CD4-positive, alpha-beta T cell treated with Interferon gamma for 1 hour (primary cell): ENCODE measurements at regions not wholly inside any gene's neighbourhood (a gene's known extent, or its start where the extent isn't known, plus 50 kb on each side); places are given as distances from the start of the nearest gene placed in this dataset.
"Not testable (repeated sequence)": the region's sequence is repeated elsewhere in the genome, so short reads cannot be mapped to it uniquely, and the experiment has no call there.

Source experiments
- DNase-seq: peaks from one replicate; pipeline ENCODE4 v3.0.0-alpha.2; 2020

DNA sequence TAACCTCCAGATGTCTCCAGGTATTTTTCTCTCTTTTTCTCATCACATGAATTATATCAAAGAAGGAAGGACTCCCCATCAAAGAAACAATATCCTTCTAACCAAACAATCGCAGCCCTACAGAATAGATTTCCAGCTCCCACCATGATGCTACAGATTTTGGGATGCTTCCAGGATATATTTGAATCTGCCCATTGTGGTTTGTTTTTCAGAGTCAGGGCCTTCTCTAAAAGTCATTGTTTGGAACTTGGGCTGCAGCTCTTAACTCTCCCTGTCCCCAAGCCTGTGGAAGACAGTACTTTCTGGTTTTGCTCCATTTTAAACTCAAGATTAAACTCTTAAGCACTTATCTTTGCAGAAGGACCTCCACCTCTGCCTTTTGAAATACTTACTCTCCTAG lies 223.2 kb downstream of the PMAIP1 start:
- no peak for DNase-seq

DNA sequence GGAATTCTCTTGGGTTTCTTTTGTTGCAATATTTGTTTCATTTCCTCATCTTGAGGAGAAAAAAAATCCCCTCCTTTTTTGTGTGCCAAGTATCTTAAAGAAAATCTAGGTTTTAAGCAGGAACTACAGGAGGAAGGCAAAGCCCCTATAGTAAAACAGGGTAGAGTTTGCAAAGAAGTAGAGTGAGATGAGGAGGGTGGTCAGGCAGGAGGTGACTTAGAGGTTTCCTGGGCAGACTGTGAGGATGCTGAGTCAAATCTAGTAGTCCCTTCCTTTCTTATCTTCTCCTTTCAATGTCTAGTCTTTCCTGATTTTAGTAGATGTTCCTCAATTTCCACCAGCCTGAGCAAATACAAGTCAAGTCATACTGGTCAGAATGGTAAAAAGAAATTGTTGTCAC lies 222.5 kb downstream of the PMAIP1 start:
- DNase-seq, result no peak

DNA sequence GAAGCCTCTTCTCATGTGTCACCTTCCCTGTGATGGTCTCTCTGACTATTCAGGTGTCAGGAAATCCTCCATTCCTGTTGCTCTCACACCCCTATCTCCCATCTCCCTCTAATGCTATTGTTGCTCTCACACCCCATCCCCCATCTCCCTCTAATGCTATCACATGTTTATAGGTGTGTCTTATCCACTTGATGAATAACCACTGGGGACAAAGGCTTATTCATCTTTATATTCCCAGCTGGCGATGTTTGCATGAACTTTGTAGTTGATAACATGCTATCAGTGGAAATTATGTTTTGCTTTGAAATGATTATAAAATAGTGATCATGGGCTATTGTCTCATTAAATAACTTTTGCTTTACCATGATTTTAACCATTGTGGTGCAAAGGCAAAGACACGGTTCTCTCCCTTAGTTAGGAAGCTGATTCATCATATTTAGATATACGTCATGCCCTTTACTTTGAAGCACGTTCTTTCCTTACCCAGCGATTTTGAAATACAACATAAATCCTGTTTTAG lies 220.5 kb downstream of the PMAIP1 start:
- DNase-seq, result no peak

DNA sequence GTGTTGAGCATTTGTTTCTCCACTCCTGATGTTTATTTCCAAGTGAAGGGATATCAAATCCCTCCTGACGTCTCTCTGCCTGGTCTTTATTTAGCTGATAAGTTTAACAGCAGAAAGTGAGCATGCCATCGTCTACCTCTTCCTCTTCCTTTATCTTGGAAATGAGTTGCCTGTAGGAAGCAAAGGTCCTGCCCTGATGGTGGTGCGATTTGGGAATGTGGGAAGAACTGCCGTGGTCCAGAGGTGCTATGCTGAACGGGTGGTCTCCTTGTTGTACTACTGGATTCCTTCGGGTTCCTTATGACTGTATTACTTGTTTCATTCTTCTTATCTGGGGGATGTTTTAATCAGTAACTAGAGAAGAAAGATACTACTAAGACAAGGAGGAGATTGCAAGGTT lies 217.5 kb downstream of the PMAIP1 start:
- no peak for DNase-seq

DNA sequence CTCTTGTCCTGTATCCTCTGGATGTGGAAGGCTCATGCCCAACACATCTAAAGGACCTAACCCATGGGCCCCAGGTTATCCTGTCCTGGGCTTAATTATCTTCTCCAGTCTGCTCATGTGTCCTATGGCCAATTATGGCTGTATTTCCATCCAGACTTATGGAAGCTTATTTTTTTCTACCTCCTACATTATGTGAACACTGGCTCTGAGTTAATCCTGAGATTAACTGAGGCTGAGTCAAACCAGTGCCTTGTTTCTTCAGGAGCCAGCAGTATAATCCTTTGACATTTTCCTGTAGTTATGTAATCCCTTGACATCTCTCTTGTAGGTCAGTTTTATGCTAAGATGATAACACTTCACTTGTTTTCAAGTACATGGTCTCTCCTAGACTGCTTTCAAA lies 213.6 kb downstream of the PMAIP1 start:
- no peak for DNase-seq

DNA sequence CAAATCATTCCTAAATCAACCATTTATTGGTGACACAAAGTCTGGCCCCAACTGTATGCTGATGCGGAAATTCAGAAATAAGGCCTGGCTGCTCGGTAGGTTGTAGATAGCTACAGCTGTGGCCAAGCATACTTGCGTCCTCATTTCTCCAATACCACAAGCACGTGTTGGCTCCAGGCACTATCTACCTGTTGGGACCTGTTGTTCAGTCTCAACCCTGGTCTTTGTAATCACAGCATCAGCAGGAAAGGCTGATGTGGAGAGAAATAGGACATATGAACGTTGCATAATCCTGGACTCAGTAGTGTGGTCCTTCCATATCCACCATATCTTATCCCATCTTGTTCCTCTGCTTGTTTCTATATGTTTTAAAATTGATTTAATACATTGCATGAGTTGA lies 212.6 kb downstream of the PMAIP1 start:
- no peak for DNase-seq

DNA sequence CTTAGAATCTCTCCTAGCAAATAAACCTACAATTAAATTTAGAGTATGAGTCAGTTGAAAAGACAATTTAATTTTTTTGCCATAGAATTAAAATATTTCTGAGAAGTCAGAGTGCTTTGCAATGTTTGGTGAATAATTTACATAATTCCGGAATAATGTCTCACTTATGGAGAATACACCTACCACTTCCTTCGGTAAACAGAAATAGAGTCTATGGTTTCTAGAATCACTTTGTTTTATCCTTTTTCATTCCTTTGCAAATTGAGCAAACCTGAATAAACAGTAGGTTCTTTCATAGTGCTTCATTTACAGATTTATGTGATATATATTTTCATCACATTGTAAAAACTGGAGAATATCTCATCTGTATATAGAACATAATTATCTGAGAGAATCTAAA lies 211.7 kb downstream of the PMAIP1 start:
- DNase-seq, result no peak

DNA sequence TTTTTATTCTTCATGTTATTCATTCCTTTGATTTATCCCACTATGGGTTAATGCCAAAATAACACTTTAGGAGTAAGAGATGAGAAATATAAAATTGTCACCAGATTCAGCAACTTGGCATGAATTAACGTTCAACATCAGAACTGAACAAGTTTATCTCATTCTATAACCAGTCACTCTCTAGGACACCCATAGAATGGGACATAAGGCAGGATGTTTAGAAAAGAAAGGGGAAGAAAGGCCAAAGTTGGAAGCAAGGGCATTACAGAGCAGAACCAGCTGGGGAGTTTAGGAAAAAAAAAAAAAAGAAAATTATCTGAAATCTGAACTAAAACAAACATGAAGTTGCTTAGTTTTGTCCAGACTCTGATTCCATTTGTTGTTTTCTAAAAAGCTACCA lies 211.0 kb downstream of the PMAIP1 start:
- DNase-seq, result no peak

DNA sequence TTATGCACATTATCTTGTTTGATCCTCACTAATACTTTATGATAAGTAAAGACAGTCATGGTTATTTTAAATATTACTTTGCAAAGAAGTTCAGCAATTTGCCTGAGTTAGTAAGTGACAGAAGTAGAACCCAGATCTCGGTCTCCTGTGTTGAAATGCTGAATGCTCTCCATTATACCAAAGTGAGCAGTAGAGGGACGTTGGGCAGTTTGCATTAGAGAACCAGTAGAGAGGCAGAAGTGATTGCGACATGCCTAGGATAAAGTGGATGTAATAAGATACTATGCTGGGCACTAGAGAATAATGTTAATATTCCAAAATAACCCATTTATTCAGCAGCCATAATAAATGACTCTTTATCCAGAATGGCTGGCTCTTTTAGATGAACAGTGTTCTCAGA lies 201.0 kb downstream of the PMAIP1 start:
- no peak for DNase-seq

DNA sequence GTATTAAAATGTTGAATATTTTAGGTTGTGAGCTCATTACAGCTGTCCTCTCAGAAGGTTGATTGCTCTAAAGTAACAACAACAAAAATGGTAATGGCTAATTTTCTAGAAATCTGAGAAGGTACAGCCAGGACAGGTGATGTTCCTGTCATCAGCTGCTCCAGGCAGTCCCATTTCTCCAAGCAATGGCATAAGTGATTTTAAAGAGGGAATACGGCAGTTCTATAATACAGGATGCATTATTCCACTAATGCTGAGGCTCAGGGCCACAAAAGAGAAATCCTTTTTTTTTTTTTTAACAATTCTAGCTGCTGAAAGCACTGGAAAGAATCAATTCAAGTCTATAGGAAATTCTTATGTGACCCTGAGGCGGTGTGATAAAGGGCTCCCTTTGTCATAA lies 199.9 kb downstream of the PMAIP1 start:
- DNase-seq, result no peak

DNA sequence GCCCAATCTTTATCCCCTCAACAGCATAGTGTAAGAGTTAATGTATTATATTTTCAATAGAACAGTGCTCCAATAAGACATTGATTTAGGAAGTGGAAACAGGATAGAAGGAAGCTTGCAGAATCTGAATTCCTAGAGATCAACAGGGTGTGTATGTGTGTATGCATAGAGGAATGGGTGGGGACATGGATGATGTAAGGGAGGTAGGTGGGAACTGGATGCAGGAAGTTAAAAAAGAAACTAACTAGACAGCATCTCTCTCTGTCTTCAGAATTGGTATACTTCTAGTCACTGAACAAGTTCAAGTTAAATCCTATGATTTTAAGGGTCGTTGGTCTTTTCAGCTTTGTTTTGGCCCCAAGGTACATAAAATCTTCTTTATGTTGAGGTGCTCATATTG lies 196.6 kb downstream of the PMAIP1 start:
- no peak for DNase-seq

DNA sequence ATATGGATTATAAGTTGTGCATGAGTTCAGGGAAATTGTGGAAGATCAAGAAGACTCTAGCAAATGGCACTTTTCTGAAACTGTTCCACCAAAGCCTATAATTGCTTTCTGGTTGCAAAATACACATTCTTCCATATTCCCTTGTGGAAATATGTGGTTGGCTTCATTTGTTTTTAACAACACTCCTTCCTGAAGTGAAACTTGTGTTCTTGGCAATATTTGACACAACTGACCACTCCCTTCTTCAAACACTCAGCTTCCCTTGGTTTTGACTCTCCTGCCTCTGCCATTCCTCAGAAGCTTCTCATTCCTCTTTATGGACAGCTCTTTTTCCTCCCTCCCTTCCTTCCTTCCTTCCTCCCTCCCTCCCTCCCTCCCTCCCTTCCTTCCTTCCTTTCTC lies 192.3 kb downstream of the PMAIP1 start:
- no peak for DNase-seq

DNA sequence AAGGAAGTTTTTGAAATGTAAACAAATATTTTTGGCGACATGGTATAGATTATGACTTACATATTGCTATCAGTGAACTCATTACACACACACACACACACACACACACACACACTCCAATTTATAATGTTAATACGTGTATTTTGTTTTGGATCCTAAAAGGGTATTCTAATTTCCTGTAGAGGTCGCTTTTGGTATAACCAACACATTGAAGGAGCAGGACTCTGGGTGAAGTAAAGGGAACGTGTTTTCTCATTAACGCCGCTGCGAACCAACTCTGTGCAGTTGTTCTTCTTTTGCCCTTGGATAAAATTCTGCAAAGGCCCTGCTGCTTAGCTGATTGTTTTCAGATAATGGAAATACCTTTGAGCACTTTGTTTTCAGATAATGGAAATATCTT lies 190.4 kb downstream of the PMAIP1 start:
- DNase-seq, result no peak

DNA sequence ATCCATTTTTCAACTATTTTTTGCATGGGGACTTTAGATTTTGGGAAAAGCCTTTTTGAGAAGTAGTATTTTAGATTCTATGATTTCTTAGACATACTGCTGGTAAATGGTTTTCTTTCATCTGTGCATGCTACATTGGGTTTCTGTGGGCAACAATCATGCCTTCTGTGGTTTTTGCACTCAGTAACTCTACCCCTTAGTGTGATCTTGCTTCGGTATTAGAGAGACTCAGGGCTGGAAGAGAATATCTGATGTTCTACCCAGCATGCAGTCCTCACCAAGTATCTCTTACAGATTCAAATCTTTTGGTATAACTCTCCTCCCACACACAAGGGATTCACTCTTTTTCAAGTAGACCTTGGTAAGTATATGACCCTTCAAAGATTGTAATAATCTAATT lies 183.0 kb downstream of the PMAIP1 start:
- DNase-seq, result no peak

DNA sequence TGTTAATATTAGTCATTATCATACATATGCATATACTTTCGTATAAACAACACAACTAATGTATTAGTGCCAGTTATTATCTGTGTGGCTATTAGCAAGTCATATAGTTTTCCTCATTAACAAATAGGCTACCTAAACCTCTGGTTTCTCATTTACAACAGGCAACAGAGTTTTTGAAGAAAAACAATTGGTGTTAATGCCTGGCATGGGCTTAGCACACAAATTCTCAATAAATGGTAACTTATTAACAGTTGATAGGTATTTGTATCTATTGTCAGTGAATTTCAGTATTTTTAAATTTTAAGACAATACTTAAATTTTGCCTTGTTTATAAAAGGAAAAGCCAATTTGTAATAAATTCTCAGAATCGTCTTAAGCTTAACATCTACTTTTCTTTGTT lies 182.5 kb downstream of the PMAIP1 start:
- DNase-seq, result no peak

DNA sequence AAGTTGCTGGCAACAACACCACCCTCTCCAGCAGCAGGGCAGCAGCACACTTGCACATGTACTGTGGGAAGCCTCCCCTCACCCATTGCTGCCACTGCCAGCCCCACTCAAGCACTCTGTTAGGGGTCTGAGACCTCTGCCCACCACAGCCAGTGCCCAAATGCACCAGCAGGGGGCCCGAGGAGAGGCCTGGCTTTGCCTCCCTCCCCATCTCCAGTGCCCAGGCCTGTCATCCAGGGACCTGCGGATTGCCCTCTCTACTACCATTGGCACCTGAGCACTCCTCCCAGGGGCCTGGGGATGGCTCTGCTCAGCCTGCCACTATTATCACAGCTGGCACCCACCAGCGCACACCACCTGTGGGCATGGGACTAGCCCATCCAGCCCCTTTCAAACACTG lies 175.7 kb downstream of the PMAIP1 start:
- DNase-seq, result no peak

DNA sequence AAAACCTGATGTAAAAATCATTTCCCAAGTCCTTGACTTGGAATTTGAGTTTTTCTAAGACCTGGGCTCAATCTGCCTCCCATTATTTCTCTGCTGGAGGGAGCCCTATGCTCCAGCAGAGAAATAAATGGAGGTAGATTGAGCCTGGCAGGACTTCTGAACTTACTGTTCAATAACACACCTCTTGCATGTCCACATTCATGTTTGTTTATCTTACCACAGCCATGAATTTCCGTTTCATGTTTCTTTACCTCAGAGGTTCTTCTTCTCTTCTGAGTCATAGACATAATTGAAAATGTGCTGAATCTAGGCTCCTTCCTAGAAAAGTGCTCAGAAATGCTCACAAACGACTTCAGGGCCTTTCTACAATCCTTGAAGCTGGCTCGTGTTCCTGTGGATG lies 170.8 kb downstream of the PMAIP1 start:
- DNase-seq, result no peak

DNA sequence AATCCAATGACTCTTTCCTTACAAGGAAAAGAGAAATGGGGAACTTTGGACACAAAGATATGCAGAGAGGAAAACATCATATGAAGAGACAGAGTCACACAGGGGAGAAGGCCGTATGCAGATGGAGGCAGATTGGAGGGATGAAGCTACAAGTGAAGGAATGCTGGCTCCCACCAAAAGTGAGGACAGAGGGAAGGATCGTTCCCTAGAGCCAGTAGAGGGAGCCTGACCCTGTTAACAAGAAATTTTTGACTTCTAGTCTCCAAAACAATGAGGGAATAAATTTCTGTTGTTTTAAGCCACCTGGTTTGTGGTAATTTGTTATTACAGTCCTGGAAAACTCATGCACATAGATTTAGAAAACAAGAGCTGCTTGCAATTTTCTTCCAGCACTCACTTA lies 169.3 kb downstream of the PMAIP1 start:
- DNase-seq, result no peak

DNA sequence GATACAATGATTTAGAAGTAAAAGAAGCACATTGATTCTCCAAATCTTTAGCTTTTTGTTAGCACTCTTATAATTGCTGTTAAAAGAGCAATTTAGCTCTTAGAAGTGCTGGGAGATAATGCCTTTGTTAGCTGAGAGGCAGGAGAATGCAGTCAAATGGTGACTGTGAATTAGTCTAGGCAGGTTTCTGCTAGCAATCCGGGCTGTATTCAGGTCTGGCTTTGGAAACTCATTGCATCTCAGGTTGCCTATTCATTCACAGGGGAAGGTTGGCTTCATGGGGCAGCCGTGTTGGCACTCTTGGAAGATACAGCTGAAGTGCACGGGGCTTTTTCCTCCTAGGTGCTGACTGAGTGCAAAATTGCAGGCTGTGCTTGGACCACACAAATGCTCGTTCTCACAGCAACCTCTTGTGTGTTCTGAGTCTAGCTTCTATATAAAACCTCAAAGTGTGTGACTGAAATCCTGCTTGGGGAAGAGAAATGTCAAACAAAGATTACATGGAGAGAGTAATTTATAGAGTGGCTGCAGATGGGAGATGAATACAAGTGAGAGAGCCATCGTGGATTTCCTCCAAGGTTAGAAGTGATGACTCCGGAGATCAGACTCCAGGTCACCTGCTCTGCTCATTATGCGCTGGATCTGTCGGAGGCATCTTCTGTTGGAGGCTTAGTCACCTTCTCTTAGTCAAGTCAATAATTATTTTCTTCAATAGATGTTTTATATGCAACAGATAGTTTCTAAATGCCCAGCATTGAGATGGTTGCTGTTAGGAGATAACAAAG lies 167.8 kb downstream of the PMAIP1 start:
- DNase-seq, result no peak

DNA sequence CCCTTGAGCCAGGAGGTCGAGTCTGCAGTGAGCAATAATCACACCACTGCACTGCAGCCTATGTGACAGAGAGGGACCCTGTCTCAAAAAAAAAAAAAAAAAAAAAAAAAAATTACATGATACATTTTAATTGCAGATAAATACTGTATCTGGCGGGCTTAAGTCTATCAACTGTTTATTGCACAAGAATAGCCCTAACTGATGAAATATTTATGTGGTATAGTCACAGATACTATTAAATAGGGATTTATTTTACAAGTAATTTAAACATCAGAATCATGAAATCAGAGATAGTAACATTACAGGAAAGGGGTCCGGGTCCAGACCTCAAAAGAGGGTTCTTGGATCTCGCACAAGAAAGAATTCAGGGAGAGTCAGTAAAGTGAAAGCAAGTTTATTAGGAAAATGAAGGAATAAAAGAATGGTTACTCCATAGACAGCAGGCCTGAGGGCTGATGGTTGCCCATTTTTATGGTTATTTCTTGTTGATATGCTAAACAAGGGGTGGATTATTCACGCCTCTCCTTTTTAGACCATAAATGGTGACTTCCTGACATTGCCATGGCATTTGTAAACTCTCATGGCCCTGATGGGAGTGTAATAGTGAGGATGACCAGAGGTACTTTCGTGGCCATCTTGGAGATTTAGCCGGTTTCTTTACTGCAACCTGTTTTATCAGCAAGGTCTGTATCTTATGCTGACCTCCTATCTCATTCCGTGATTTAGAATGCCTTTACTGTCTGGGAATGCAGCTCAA lies 166.6 kb downstream of the PMAIP1 start:
- no peak for DNase-seq

DNA sequence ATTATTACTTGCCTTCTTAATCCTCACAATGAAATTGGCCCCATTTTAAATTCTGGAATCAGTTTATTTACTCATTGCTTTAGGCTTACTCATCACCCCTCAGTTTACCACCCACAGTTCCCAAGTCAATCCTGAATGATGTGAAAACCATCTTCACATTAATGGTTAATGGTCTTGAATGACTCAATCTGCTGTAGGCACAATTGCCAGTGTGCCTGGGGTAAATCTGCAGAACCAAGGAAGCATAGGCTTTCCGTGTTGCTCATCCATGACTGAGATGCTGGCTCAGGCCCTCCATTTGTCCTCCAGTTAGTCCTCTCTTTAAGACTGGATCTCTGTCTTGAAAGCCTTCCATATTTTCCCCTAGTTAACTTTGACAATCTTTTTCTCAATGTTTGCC lies 164.5 kb downstream of the PMAIP1 start:
- no peak for DNase-seq

DNA sequence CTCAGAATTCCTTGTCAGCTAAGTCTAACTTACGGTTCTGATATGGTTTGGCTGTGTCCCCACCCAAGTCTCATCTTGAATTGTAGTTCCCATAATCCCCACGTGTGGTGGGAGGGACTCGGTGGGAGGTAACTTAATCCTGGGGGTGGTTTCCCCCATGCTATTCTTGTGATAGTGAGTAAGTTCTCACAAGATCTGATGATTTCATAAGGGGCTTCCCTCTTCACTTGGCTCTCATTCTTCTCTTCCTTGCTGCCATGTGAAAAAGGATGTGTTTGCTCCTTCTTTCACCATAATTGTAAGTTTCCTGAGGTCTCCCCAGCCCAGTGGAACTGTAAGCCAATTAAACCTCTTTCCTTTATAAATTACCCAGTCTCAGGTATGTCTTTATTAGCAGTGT lies 163.0 kb downstream of the PMAIP1 start:
- DNase-seq, result not testable (repeated sequence)

DNA sequence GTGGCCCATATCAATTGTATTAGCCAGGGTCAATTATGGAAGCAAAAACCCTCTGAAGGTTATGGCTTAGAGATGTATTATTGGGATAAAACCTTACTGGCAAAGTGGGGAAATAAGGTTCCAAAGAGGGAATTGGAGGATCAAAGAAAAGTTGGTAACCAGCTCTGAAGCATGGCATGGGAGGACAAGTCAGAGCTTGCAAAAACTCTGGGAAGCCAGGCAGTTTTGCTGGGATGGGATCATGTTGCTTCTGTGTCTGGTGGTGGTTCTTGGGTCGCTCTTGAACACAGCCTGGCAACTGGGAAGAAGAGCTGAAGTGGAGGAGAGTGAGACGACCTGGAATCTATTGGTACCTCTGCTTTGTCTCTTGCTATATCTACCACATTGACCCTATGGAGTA lies 162.6 kb downstream of the PMAIP1 start:
- no peak for DNase-seq

DNA sequence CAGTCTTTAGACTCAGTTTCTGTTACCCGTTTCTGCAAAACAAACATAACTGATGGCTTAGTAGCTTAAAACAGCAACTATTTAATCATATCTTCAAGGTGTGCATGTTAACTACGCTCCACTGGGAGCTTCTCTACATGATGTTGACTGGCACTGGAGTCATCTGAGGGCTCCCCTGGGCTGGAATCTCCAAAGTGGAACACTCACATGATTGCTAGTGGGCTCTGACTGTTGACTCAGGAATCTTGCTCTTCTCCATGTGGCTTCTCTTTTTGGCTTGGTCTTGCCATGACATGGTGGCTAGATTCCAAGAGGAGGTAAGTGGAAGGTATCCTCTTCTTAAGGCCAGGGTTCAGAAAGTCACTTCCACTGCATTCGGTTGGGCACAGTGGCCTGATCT lies 160.8 kb downstream of the PMAIP1 start:
- DNase-seq, result no peak

DNA sequence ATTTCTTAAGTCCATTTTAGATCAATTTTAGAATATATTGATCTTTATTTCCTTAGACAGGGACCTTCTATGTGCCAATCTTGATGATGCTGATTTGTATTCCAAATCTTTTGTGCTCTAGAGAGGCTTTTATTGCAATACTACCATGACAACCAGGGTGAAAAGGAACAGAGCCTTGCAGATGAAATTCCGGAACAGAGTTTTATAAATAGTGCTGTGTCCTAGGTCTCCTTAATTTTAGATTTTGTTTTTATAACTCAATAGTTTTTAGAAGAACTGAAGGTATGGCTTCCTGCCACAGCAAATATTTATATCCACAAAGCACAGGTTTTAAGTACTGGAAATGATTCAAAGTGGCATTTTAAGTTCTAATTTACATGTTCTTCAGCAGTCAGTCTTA lies 160.2 kb downstream of the PMAIP1 start:
- no peak for DNase-seq
